Body of pancreas (tissue), 4 donors: ENCODE measurements at regions not wholly inside any gene's neighbourhood (a gene's known extent, or its start where the extent isn't known, plus 50 kb on each side); places are given as distances from the start of the nearest gene placed in this dataset.

Source experiments
- ATAC-seq: fragments of 150-250 bp; one replicate; pipeline ENCODE4 v1.9.1; 2016
- DNase-seq, 4 donors: peaks; one replicate each; pipeline ENCODE4 v3.0.0-alpha.2; 2019
- H3K27ac ChIP-seq, 4 donors: fragments of 200-600 bp; sonication (generic); 1 replicate in 3 of 4; 2 replicates in 1 of 4; pipeline versions ENCODE4 v1.5.1 to v1.6.1; 2016 to 2019; ENCODE audit warnings: mild to moderate bottlenecking in 1 of 4, mixed read lengths in 1 of 4, moderate library complexity in 1 of 4
- H3K27me3 ChIP-seq, 2 donors: fragments of 200-600 bp; sonication (generic); one replicate each; pipeline ENCODE4 v1.6.0; 2016; ENCODE audit warnings: mild to moderate bottlenecking in 1 of 2
- H3K36me3 ChIP-seq, 2 donors: fragments of 200-600 bp; sonication (generic); replicated peaks in 1 of 2; 2 replicates each; pipeline ENCODE4 v1.5.1; 2016; ENCODE audit warnings: low read depth in 2 of 2; ENCODE audit not compliant: insufficient read depth in 1 of 2
- H3K4me1 ChIP-seq: fragments of 200-600 bp; sonication (generic); one replicate; pipeline ENCODE4 v1.6.0; 2016
- H3K4me3 ChIP-seq, 2 donors: fragments of 200-600 bp; sonication (generic); 1 replicate in 1 of 2; 2 replicates in 1 of 2; pipeline ENCODE4 v1.5.1; 2016 to 2019
- H3K9me3 ChIP-seq, 3 donors: fragments of 200-600 bp; sonication (generic); 1 replicate in 2 of 3; 2 replicates in 1 of 3; pipeline ENCODE4 v1.5.1; 2016
- CTCF ChIP-seq, 7 experiments: fragments of 450-650 bp in 4 of 7; fragments of 200-600 bp in 3 of 7; sonication (generic) in 3 of 7; IDR thresholded peaks; one replicate each; pipeline ENCODE4 v1.5.1; 2016 to 2019; ENCODE audit warnings: antibody characterized with exemption in 7 of 7
- POLR2A ChIP-seq, 3 donors: fragments of 450-650 bp; IDR thresholded peaks; one replicate each; pipeline ENCODE4 v1.6.1; 2016; ENCODE audit warnings: antibody characterized with exemption in 3 of 3, mild to moderate bottlenecking in 2 of 3
- WGBS, 2 donors: methylation state at CpG; one replicate each; pipeline ENCODE4 v1.1.5; 2017; 5-methylcytosine and 5-hydroxymethylcytosine counted together
- intact Hi-C: fragments of 100-400 bp; cut with DNase I; formaldehyde crosslinking; loops from one replicate; pipeline ENCODE4 v1.15.1; 2023

GRCh38 chrX:104351173-104351769 is 96.5 kb upstream of the ESX1 start:
- no peaks in the 10 kb centered on the region for H3K4me1 ChIP-seq
- intact Hi-C loops = no loop called here
- ATAC-seq = no peak
- no peaks in the 10 kb centered on the region for H3K27me3 ChIP-seq
- H3K27ac ChIP-seq = no peak overlapping the region
- DNase-seq = no peak
- H3K4me3 ChIP-seq = no peak overlapping the region
- TF ChIP-seq POLR2A (IDR thresholded peaks at IDR 0.05) = no peak
- no peak for TF ChIP-seq CTCF (IDR thresholded peaks at IDR 0.05)
- WGBS, 2 donors = 66 to 73% methylated on average over 2 to 3 of the region's 3 CpGs
- no peaks in the 10 kb centered on the region for H3K36me3 ChIP-seq
- no peaks in the 10 kb centered on the region for H3K9me3 ChIP-seq

GRCh38 chrX:104347860-104348259 is 93.1 kb upstream of the ESX1 start:
- ATAC-seq = no peak
- no peak overlapping the region for H3K4me3 ChIP-seq
- 54 to 58% methylated on average over 4 of the region's 4 CpGs for WGBS, 2 donors

GRCh38 chrX:104343428-104344129 is 88.8 kb upstream of the ESX1 start:
- Histone ChIP-seq H3K4me3 (no peak overlapping the region), H3K4me1 (no peaks in the 10 kb centered on the region), H3K9me3 (no peaks in the 10 kb centered on the region), H3K36me3 (no peaks in the 10 kb centered on the region), H3K27ac (no peak overlapping the region), H3K27me3 (no peaks in the 10 kb centered on the region)
- DNase-seq (peak; percentile 30 to 44 (median 36)), ATAC-seq (peak; percentile 53)
- WGBS, 2 donors = 36 to 38% methylated on average over 8 of the region's 8 CpGs
- peak in 4 of 7 experiments; percentile 29 to 47 (median 36) for TF ChIP-seq CTCF (IDR thresholded peaks at IDR 0.05)
- no peak for TF ChIP-seq POLR2A (IDR thresholded peaks at IDR 0.05)
- intact Hi-C loops = no loop called here

More at GRCh38 chrX:104347860-104348259, 93.1 kb upstream of the ESX1 start:
- no peak overlapping the region for H3K27ac ChIP-seq
- intact Hi-C loops = no loop called here
- H3K9me3 ChIP-seq = no peaks in the 10 kb centered on the region
- H3K36me3 ChIP-seq = no peaks in the 10 kb centered on the region
- DNase-seq = no peak
- H3K4me1 ChIP-seq = no peaks in the 10 kb centered on the region
- no peaks in the 10 kb centered on the region for H3K27me3 ChIP-seq
- TF ChIP-seq POLR2A (IDR thresholded peaks at IDR 0.05) = no peak
- TF ChIP-seq CTCF (IDR thresholded peaks at IDR 0.05) = no peak

GRCh38 chrX:104342065-104342464 is 87.3 kb upstream of the ESX1 start:
- Histone ChIP-seq H3K9me3 (no peaks in the 10 kb centered on the region), H3K27ac (no peak overlapping the region), H3K27me3 (no peaks in the 10 kb centered on the region), H3K36me3 (no peaks in the 10 kb centered on the region), H3K4me1 (no peaks in the 10 kb centered on the region), H3K4me3 (no peak overlapping the region)
- intact Hi-C loops = no loop called here
- no peak for DNase-seq
- ATAC-seq = no peak
- no peak for TF ChIP-seq CTCF (IDR thresholded peaks at IDR 0.05)
- no peak for TF ChIP-seq POLR2A (IDR thresholded peaks at IDR 0.05)
- 5 to 10% methylated on average over 2 of the region's 2 CpGs for WGBS, 2 donors

GRCh38 chrX:104335756-104336155 is 81.0 kb upstream of the ESX1 start:
- H3K27ac ChIP-seq = no peak overlapping the region
- 66 to 70% methylated on average over 3 of the region's 3 CpGs for WGBS, 2 donors
- H3K27me3 ChIP-seq = no peaks in the 10 kb centered on the region
- H3K4me3 ChIP-seq = no peak overlapping the region
- H3K9me3 ChIP-seq = no peaks in the 10 kb centered on the region
- H3K36me3 ChIP-seq = no peaks in the 10 kb centered on the region
- H3K4me1 ChIP-seq = no peaks in the 10 kb centered on the region
- intact Hi-C loops = no loop called here
- no peak for ATAC-seq
- TF ChIP-seq CTCF (IDR thresholded peaks at IDR 0.05) (no peak), POLR2A (IDR thresholded peaks at IDR 0.05) (no peak)
- no peak for DNase-seq
